ENCODE measurements at regions not wholly inside any gene's neighbourhood (a gene's known extent, or its start where the extent isn't known, plus 50 kb on each side); places are given as distances from the start of the nearest gene placed in this dataset.
"Not testable (repeated sequence)": the region's sequence is repeated elsewhere in the genome, so short reads cannot be mapped to it uniquely, and the experiment has no call there.

DNA sequence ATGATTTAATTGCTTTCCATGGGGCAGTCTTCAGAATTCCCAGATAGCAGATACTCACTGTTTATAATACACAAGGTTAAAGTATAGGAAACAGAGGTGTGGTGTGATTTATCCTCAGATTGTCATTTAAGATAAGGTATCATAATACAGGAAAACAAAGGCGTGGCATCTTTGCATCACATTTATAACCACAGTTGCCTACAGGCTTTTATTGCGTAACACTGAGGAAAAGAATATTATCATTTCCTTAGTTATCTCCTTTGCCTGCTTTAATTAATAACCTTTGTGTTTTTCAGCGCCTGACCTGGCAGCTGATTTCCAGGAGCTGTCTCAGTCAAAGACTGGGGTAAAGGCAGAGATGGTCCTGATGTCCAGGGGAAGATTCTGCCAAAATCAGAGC lies 68.8 kb downstream of the SSX7 start:
- DNase-seq (ENCODE audit: low spot score), result no peak

GRCh38 chrX:52577464-52578173 lies 60.8 kb upstream of the XAGE1B start:
- no peak for DNase-seq (ENCODE audit: low spot score)

DNA sequence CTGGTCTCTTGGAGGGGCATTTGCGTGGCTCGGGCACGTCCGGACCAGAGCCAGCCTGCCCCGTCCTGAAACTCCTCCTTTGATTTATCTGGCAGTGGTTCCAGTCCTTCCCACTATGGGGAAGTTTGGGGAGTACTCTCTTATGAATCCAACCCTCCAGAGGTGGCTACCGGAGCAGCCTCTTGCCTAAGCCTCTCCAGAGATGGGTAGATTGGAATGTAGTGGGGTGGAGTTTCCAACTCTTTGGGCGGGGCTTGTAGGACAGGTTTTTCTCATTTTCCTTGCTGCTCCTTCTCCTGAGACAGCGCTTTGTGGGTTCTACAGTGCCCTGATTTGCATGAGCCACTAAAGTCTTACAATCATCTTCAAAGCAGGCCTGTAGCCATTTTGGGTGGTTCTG lies 60.1 kb upstream of the XAGE1B start:
- DNase-seq (ENCODE audit: low spot score), result no peak

- DNase-seq (ENCODE audit: low spot score), result no peak
Observed at GRCh38 chrX:52576474-52576873, 59.6 kb upstream of the XAGE1B start.

GRCh38 chrX:52574416-52575275 lies 57.8 kb upstream of the XAGE1B start:
- DNase-seq (ENCODE audit: low spot score), result peak; percentile 6

- DNase-seq (ENCODE audit: low spot score), result not testable (repeated sequence)
Observed at GRCh38 chrX:52568146-52568545, 51.3 kb upstream of the XAGE1B start.
